ENCODE measurements at regions not wholly inside any gene's neighbourhood (a gene's known extent, or its start where the extent isn't known, plus 50 kb on each side); places are given as distances from the start of the nearest gene placed in this dataset.
"Not testable (repeated sequence)": the region's sequence is repeated elsewhere in the genome, so short reads cannot be mapped to it uniquely, and the experiment has no call there.

DNA sequence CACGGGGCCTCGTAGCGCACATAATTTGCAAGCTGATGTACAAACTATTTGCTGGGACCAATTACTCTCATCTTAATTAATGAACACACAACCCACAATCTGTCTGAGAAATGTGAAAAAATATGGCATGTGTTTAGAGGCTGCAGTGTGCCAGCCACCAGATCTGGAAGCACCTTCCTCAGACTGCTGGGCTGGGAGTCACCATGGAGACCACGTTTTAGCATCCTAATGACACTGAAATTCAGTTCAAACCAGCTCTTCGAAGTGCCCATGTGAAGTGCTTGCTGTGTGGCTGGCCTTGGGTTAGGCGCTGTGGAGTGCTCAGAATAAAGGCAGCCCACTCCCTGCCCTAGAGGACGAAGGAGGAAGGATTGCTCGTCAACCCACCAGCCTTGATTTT, 482.4 kb downstream of the OMA1 start:
- H3K4me3 ChIP-seq (ENCODE audit: low read depth, low read length): no peak overlapping the region
- no peak for DNase-seq (ENCODE audit: low read depth)
- TF ChIP-seq CTCF (IDR thresholded peaks at IDR 0.05; ENCODE audit: insufficient read depth, low read depth, low read length): no peak

- DNase-seq (ENCODE audit: low read depth): no peak
- TF ChIP-seq CTCF (IDR thresholded peaks at IDR 0.05; ENCODE audit: insufficient read depth, low read depth, low read length): no peak
- no peak overlapping the region for H3K4me3 ChIP-seq (ENCODE audit: low read depth, low read length)
Observed at GRCh38 chr1:58063095-58063494, 483.4 kb downstream of the OMA1 start.

DNA sequence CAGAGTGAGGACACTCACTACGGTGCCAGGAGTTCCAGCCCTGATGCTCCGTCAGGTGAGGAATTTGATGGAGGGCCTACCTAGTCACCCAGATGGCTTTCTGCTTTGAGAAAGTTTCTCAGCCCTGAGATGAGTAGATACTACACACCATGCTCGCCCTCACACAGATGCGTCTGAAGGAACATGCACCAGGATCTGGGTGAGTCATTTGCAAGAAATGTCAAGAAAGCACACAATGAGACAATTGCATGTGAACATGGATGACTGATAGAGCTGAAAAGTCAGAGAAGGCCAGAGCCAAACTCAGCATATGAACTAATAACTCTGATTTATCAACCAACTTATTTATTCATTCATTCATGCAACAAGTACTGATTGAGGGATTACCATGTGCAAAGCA, 483.9 kb downstream of the OMA1 start:
- TF ChIP-seq CTCF (IDR thresholded peaks at IDR 0.05; ENCODE audit: insufficient read depth, low read depth, low read length): no peak
- DNase-seq (ENCODE audit: low read depth): no peak
- H3K4me3 ChIP-seq (ENCODE audit: low read depth, low read length): no peak overlapping the region

- H3K4me3 ChIP-seq (ENCODE audit: low read depth, low read length): no peak overlapping the region
- TF ChIP-seq CTCF (IDR thresholded peaks at IDR 0.05; ENCODE audit: insufficient read depth, low read depth, low read length): no peak
- DNase-seq (ENCODE audit: low read depth): no peak
Observed at GRCh38 chr1:58060559-58061170, 485.9 kb downstream of the OMA1 start.

DNA sequence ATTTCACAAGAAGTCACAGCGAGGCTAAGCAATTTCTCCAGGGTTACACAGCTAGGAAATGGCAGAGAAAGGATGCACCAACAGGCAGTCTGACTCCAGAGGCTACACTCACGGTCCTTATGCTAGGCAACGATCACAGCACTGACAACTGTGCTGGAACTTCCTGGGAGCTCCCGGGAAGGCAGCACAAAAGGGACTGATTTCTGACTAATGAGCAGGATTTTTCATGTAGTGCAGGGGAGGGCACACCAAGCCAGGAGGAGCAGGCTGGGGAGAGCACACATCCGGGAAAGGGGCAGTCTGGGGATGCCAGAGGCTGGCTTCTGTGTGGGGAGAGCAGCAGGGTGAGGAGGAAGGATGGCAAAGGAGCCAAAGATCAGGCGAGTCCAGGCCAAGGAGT, 486.7 kb downstream of the OMA1 start:
- no peak for DNase-seq (ENCODE audit: low read depth)
- no peak for TF ChIP-seq CTCF (IDR thresholded peaks at IDR 0.05; ENCODE audit: insufficient read depth, low read depth, low read length)
- H3K4me3 ChIP-seq (ENCODE audit: low read depth, low read length): no peak overlapping the region

- DNase-seq (ENCODE audit: low read depth): no peak
- H3K4me3 ChIP-seq (ENCODE audit: low read depth, low read length): no peak overlapping the region
- no peak for TF ChIP-seq CTCF (IDR thresholded peaks at IDR 0.05; ENCODE audit: insufficient read depth, low read depth, low read length)
Observed at GRCh38 chr1:58058323-58058722, 488.2 kb downstream of the OMA1 start.

GRCh38 chr1:58057826-58058225, 488.7 kb downstream of the OMA1 start:
- no peak for TF ChIP-seq CTCF (IDR thresholded peaks at IDR 0.05; ENCODE audit: insufficient read depth, low read depth, low read length)
- no peak for DNase-seq (ENCODE audit: low read depth)
- no peak overlapping the region for H3K4me3 ChIP-seq (ENCODE audit: low read depth, low read length)

- not testable (repeated sequence) for H3K4me3 ChIP-seq (ENCODE audit: low read depth, low read length); DNase-seq (ENCODE audit: low read depth)
Observed at GRCh38 chr1:58051187-58051586, 495.3 kb downstream of the OMA1 start.

Measured in fibroblast of villous mesenchyme (primary cell).